RWPE2 (cell line): ENCODE measurements at regions not wholly inside any gene's neighbourhood (a gene's known extent, or its start where the extent isn't known, plus 50 kb on each side); places are given as distances from the start of the nearest gene placed in this dataset.

Experiments used
- ATAC-seq: fragments of 200-7000 bp; cut with Tn5 transposase; 3 replicates; pipeline ENCODE4 v1.9.1; 2021; ENCODE audit warnings: low read depth
- DNase-seq: peaks from one replicate; pipeline ENCODE4 v3.0.0-alpha.2; 2020; ENCODE audit warnings: low spot score
- H3K27ac ChIP-seq: fragments of 450-650 bp; 2 replicates; pipeline ENCODE4 v1.5.1; 2017; ENCODE audit warnings: mild to moderate bottlenecking; ENCODE audit not compliant: poor library complexity, severe bottlenecking
- H3K27me3 ChIP-seq: fragments of 250-450 bp; sonication (Bioruptor Pico); 2 replicates; pipeline ENCODE4 v1.5.1; 2021; ENCODE audit warnings: mild to moderate bottlenecking, moderate library complexity; ENCODE audit not compliant: insufficient read depth, poor library complexity, severe bottlenecking
- H3K36me3 ChIP-seq: fragments of 250-450 bp; sonication (Bioruptor Pico); 2 replicates; pipeline ENCODE4 v1.5.1; 2020; ENCODE audit warnings: low read depth, mild to moderate bottlenecking, moderate library complexity
- H3K4me1 ChIP-seq: fragments of 250-450 bp; sonication (Bioruptor Pico); 2 replicates; pipeline ENCODE4 v1.5.1; 2021; ENCODE audit warnings: mild to moderate bottlenecking, moderate library complexity; ENCODE audit not compliant: insufficient read depth, poor library complexity, severe bottlenecking
- H3K4me3 ChIP-seq: fragments of 250-450 bp; sonication (Bioruptor Pico); 2 replicates; pipeline ENCODE4 v1.5.1; 2021; ENCODE audit warnings: mild to moderate bottlenecking, moderate library complexity; ENCODE audit not compliant: severe bottlenecking
- H3K9me3 ChIP-seq: fragments of 250-450 bp; sonication (Bioruptor Pico); 2 replicates; pipeline ENCODE4 v1.5.1; 2021; ENCODE audit warnings: mild to moderate bottlenecking, moderate library complexity; ENCODE audit not compliant: severe bottlenecking
- CTCF ChIP-seq: fragments of 450-650 bp; IDR thresholded peaks from one replicate; pipeline ENCODE4 v1.5.1; 2017; ENCODE audit warnings: mild to moderate bottlenecking, moderate library complexity; ENCODE audit not compliant: poor library complexity, severe bottlenecking

GRCh38 chr4:129570326-129570725, 474.4 kb downstream of the C4orf33 start:
- Histone ChIP-seq H3K4me3 (no peak overlapping the region), H3K36me3 (no peaks in the 10 kb centered on the region), H3K27me3 (no peaks in the 10 kb centered on the region), H3K4me1 (no peaks in the 10 kb centered on the region), H3K9me3 (no peaks in the 10 kb centered on the region), H3K27ac (no peak overlapping the region)
- DNase-seq, result no peak
- no peak for TF ChIP-seq CTCF
- no peak for ATAC-seq

GRCh38 chr4:129578336-129578735, 482.4 kb downstream of the C4orf33 start:
- DNase-seq (no peak), ATAC-seq (no peak)
- no peaks in the 10 kb centered on the region for H3K36me3 ChIP-seq
- no peaks in the 10 kb centered on the region for H3K4me1 ChIP-seq
- no peak overlapping the region for H3K4me3 ChIP-seq
- H3K27me3 ChIP-seq, result no peaks in the 10 kb centered on the region
- no peak for TF ChIP-seq CTCF
- H3K27ac ChIP-seq, result no peak overlapping the region
- no peaks in the 10 kb centered on the region for H3K9me3 ChIP-seq

- no peaks in the 10 kb centered on the region for H3K36me3 ChIP-seq
- ATAC-seq (no peak), DNase-seq (no peak)
- H3K9me3 ChIP-seq, result peaks cover 5% of the 10 kb centered on the region
- TF ChIP-seq CTCF, result no peak
- H3K27me3 ChIP-seq, result no peaks in the 10 kb centered on the region
- H3K27ac ChIP-seq, result no peak overlapping the region
- no peaks in the 10 kb centered on the region for H3K4me1 ChIP-seq
- H3K4me3 ChIP-seq, result no peak overlapping the region
These were observed 485.4 kb downstream of the C4orf33 start for GRCh38 chr4:129581305-129581704.

- ATAC-seq (no peak), DNase-seq (no peak)
- no peaks in the 10 kb centered on the region for H3K4me1 ChIP-seq
- no peak overlapping the region for H3K4me3 ChIP-seq
- no peaks in the 10 kb centered on the region for H3K27me3 ChIP-seq
- no peak for TF ChIP-seq CTCF
- no peak overlapping the region for H3K27ac ChIP-seq
- peaks cover 5% of the 10 kb centered on the region for H3K9me3 ChIP-seq
- H3K36me3 ChIP-seq, result no peaks in the 10 kb centered on the region
These were observed 487.9 kb downstream of the C4orf33 start for GRCh38 chr4:129583868-129584267.

DNA sequence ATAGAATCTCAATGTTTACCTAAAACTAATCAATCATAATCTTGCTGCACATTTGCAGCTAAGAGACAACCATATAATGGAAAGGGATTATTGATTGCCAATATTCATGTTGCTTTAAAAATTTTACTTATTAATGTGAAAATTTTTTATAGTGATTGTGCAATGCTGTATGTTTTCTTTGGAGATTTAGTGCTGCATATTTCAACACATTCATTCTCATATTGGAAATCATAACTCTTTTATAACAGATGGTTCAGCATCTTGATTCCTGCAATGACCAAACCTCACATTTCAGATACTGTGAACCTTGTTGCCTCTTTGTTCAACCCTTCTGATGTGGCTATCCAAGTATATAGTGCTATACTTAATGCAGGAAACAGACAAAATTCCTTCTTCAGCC, 502.6 kb downstream of the C4orf33 start:
- Histone ChIP-seq H3K4me1 (no peaks in the 10 kb centered on the region), H3K27me3 (no peaks in the 10 kb centered on the region), H3K27ac (no peak overlapping the region), H3K4me3 (no peak overlapping the region), H3K36me3 (no peaks in the 10 kb centered on the region), H3K9me3 (no peaks in the 10 kb centered on the region)
- ATAC-seq, result no peak
- no peak for TF ChIP-seq CTCF
- DNase-seq, result no peak
